D721Med (cell line): ENCODE measurements at regions not wholly inside any gene's neighbourhood (a gene's known extent, or its start where the extent isn't known, plus 50 kb on each side); places are given as distances from the start of the nearest gene placed in this dataset.

ENCODE experiments used
- DNase-seq: peaks from one replicate; pipeline ENCODE4 v3.0.0; 2011; ENCODE audit warnings: low spot score; ENCODE audit not compliant: insufficient read length
- FAIRE-seq: peaks from 2 replicates; lab custom pipeline; 2011; peaks lifted over from hg19 to GRCh38; lab: Jason Lieb, UNC
- TF ChIP-seq, protein P1 (sequence below): IDR thresholded peaks from 2 replicates; pipeline ENCODE4 v1.5.1; 2012; ENCODE audit warnings: mild to moderate bottlenecking, control low read depth; ENCODE audit not compliant: insufficient read depth; ENCODE audit errors: missing control alignments

DNA sequence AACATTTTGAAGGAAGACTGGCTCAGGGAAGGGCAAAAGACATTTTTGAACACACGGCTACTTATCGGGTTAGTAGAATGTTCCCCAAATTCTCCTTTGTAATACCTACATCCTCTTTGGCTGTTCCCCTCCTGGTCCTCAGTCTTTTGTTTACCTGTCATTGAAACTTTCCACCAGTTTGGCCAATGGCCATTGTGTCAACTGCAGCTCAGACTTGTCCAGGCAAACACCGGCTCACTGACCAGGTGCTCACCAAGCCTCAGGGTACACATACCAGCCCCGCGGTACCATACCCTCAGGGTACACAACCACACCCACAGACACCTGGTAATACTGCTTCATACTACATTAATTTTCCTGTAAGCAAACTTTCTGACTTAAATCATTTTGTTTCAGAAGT is 84.8 kb upstream of the ZNF648 start:
- no peak for DNase-seq
- no peak for FAIRE-seq
- TF ChIP-seq, protein P1, sequence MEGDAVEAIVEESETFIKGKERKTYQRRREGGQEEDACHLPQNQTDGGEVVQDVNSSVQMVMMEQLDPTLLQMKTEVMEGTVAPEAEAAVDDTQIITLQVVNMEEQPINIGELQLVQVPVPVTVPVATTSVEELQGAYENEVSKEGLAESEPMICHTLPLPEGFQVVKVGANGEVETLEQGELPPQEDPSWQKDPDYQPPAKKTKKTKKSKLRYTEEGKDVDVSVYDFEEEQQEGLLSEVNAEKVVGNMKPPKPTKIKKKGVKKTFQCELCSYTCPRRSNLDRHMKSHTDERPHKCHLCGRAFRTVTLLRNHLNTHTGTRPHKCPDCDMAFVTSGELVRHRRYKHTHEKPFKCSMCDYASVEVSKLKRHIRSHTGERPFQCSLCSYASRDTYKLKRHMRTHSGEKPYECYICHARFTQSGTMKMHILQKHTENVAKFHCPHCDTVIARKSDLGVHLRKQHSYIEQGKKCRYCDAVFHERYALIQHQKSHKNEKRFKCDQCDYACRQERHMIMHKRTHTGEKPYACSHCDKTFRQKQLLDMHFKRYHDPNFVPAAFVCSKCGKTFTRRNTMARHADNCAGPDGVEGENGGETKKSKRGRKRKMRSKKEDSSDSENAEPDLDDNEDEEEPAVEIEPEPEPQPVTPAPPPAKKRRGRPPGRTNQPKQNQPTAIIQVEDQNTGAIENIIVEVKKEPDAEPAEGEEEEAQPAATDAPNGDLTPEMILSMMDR, result no peak

DNA sequence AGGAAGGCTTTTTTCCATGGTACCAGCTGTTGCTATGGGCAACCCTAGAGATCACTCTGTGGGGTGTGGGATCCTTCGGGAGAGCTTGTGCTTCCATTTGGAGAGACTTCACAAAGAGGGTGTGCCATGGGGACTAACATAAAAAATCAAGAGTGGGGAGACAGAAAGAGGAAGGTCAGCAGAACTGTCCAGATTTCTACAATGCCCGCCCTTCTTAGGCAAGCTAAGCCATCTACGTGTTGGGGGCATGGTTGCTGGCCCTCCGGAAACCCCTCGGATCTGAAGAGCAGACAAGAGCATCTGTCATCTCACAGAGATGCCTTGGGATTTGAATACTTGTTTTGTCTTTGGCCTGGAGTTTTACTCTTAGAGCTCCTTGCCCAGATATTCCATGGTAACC is 83.9 kb upstream of the ZNF648 start:
- DNase-seq (no peak), FAIRE-seq (no peak)
- TF ChIP-seq, protein P1, result no peak

DNA sequence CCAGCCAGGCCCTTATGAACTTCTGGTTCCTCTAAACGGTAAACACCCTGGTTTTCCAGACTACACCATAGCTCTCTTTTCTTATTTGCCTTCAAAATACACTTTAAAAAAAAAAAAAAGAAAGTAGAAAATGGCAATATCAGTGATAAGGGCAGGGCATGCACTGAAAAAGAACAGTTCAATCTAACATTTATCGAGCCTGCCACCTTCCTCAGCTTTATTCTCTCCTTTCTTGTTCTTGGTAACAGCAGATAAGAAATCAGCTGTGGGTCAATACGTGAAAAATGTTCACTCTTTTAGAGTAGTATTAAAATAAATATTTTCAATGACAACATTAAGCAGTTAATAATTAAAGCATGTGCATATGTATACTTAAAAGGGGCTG is 83.1 kb upstream of the ZNF648 start:
- TF ChIP-seq, protein P1, result no peak
- no peak for DNase-seq
- FAIRE-seq, result no peak

DNA sequence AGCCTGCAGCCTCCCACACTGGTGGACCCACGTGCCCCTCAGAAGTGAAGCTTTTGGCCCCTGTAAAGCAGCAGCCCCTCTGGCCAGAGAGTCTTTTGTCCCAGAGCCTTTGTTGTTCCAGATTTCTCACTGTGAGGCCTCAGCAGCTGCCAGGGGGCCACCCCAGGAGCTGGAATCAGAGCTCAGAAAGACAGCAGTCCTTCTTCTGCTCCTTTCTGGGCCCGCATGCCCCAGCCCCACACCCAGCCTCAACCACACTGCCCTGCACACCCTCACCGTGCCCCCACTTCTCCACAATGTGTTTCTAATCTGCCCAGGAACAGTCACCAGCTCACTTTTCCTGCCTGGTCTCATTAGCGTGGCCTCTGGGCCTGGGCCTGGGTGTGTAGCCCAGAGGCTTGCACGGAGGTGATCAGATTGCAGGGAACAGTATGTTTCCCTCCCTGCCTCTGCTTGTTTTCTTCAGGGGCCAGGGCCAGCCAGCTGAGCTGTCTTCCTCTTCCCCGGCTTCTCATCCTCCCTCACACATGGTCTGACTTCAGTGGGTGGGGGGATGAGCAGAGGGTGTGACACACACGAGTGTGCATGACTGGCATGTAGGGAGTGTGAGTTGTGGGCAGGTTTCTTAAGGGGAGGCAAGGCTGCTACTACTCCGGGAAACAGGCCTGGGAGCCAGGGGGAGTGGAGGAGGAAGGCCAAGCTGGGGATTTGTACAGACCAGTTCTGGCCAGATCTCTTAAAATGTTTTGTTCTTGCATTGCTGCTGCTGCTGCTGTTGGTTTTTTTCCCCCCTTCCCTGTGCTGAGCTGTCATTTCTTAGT is 82.5 kb upstream of the ZNF648 start:
- FAIRE-seq (no peak), DNase-seq (no peak)
- TF ChIP-seq, protein P1, result no peak

DNA sequence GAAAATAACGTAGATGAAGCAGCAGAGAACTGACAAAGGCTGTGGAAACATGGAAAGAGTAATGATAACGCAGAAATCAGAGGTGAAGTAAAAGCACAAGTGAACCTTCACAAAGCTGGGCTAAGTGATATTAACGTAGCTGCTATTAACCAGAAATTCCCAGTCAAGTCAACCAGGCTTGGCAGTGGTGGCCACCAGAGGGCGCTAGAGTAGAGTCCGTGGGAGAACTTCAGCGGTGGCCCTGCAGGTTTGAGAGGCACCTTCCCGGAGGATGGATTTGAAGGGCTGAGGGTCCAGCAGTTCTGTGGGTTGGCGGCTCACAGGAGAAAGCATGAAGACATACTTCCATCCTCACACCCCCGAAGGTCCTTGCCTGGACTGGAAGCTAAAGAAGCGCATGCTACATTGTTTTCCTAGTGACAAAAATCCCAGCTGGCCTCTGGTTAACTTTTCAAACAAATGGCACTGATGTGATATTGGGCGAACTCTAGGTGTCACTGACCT is 81.7 kb upstream of the ZNF648 start:
- TF ChIP-seq, protein P1, result peak; percentile 99
- peak; percentile 77 for FAIRE-seq
- peak; percentile 71 for DNase-seq

DNA sequence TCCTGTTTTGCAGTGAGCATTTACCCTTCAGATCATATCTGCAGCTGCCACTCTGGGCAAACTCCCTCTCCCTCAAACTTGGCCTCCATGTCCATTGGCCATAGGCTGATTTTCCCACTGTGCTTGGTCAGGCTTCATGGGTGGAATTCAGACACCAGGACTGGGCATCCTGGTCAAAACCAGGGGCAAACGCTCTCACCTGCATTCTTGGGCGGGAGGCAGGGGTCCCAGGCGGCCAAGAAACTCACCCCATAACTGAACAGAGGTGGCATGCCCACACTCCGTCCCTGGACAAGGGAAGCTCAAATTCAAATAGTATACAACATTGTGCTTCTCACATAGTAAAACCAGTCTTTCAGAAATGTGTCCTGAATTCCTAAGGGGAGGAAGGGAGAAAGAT is 81.1 kb upstream of the ZNF648 start:
- DNase-seq (no peak), FAIRE-seq (no peak)
- TF ChIP-seq, protein P1, result no peak

DNA sequence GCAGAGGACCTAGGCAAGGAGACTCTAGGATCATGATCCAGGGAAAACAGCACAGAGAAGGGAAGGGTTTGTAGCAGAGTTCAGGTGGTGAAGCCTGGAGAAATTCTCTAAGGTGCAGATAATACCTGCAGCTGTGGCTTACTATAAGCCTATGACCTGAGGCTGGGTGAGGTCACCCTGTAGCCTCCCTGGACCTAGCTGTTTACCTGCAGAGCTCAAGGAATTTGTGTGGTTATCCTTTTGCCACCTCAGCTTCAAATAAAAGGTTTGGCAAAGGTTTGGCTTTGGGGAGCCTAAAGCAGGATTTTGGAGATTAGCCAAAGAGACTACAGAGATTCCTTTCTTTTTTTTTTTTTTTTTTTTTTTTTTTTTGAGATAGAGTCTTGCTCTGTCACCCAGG is 79.5 kb upstream of the ZNF648 start:
- TF ChIP-seq, protein P1, result no peak
- FAIRE-seq (no peak), DNase-seq (no peak)
